ENCODE measurements at regions not wholly inside any gene's neighbourhood (a gene's known extent, or its start where the extent isn't known, plus 50 kb on each side); places are given as distances from the start of the nearest gene placed in this dataset.
"Not testable (repeated sequence)": the region's sequence is repeated elsewhere in the genome, so short reads cannot be mapped to it uniquely, and the experiment has no call there.

DNA sequence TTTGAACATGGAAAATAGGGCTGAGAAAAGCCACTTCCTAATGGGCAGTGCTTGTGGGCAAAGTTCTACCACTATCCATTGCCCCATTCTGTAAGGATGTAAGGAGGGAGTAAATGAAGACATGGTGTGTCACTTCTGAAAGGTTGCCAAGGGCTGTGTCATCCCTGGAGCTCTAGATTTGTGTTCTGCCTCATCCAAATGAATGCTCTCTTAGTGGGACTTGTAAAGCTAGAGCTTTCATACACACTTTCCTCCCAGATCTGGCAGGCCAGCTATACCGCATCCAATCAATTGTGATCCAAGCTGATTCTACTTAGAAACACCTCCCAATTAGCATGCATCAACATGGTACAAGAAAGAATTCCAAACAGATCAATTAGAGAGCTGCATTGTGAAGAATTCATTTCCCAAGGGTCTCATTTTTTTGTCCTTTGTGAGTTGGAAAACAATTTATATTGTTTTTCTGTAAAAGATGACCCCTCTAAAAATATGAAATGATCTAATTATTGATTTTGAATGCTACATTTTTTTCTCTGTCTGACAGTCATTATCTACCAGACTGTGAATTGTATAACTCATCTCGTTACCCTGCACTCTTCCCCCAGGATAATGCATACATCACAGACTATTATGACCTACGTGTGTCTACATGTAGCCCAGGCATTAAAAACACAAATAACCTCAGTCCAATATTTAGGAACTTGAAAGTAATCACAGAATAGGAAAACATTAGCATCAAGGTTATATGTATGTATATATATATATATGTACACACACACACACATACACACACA is 117.1 kb upstream of the DUSP10 start:
- DNase-seq = no peak

DNA sequence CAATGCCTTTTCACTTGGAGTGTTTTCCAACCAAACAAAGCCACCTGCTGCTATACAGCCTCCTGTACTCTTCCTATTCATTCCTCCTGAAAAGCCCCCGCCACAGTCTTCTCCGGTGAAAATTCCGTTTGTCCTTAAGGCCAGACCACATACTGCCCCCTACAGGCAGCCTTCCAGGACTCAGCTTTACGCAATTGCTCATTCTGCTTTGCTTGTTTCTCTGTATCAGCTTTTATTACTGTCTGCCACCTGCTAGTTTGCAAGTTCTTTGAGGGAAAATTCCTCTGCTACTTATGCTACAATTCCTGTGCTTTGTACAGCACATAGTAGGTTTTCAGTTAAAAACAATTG is 115.2 kb upstream of the DUSP10 start:
- DNase-seq = not testable (repeated sequence)

DNA sequence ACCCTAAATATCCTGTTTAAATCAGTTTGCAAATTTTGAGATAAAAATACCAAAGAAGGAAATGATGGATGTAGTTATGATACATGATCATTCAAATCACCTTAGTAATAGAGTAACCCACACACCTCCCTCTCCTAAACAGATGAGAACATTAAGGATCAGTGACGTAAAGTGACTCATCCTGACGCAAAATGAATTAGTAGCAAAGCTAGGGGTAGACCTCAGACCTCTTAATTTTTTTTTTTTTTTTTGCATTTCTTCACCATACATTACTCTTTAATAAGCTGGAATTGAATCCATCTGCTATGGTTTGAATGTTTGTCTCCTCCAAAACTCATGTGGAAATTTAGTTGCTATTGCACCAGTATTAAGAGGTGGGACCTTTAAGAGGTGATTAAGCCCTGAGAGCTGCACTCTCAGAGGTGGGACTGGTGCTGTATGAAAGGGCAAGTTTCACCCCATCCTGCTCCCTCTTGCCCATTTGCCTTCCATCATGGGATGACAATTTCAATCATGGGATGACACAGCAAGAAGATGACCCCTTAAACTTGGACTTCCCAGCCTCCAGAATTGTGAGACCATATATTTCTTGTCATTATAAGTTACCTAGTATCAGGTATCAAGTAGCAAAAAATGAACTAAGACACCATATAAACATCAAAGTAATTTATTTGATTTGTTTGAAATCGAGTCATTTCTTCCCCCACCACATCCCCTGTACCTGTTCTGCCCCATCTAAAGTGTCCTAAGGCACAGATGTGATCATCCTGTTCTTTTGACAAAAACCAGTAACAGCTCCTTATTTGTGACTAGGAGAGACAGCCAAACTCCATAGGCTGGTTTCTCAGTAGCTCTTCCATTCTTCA is 114.6 kb upstream of the DUSP10 start:
- no peak for DNase-seq

DNA sequence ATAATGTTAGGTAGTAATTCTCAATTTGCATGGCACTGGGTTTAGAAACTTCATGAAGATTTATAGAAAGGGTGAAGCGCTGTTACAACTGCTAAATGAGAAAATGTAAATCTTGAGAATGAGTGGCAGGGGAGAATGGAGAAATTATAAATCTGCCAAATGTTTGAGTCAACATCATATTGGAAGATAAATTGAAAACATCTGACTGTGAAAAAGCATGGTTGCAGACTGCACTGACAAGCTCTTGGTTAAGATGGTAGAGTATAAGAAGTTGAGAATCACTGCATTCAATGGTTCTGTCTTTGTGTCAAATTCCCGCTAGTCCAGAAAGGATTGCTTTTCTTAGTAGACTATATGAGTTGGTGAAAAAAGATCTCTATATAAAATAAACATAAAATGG is 113.3 kb upstream of the DUSP10 start:
- DNase-seq = no peak

DNA sequence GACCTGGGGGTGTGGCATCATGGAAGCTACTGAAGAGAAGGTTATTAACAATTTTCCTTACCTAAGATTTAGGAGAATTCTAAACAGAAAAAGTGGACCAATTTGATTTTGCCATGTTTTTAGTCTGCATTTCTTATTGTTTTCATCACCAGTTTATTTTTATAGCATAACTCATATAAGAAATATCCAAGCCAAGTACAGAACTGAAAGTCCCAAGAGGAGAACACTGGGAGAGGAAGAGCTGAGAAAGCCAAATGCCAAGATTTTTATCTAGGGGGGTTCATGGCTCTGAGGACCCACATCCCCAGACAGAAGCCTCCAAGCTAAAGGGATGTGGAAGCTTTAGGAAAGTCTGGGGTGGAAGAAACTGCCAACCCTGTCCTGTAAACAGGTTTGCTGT is 109.4 kb upstream of the DUSP10 start:
- no peak for DNase-seq

DNA sequence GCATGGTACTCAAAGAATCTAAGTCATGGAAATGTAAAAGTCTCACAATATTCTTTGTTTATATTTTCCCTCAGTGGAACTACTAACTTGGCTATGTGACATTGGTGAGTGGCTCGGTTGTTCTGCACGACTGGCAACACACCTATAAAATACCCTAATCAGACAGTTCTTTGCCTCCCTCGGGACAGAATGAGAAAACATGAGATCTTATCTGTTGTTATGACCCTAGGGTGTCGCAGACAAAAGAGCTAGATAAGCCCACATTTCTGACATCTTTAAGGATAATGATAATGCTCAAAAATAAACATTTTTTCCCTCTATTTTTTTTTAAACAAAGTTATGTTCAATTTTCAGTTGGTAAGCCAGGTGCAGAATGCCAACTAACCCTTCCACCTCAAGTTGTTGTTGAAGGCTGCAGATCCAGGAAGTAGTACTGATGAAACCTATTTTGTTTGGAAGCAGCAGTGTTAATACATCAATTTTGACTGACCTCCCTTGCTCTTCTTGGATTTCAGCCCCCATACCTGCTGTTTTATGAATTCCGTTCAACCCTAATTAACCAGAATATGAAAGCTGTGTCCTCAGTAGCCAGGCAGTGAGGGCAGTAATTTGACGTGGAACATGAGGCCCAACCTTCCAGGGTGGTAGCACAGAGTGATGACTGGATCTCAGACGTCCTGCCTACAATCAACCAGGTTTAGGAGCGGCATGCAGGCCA is 108.7 kb upstream of the DUSP10 start:
- DNase-seq = no peak

DNA sequence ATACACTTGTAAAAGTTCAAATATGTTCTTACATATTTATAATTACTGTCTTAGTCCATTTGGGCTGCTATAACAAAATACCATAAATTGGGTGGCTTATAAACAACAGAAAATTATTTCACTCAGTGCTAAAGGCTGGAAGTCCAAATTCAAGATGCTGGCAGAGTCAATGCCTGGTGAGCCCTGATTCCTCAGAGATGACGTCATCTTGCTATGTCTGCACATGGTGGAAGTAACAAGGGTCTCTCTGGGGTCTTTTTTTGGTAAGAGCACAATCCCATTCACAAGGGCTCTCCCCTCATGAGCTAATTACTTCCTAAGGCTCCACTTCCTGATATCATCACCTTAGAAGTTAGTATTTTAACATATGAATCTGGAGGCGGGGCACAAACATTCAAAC is 108.0 kb upstream of the DUSP10 start:
- no peak for DNase-seq

DNA sequence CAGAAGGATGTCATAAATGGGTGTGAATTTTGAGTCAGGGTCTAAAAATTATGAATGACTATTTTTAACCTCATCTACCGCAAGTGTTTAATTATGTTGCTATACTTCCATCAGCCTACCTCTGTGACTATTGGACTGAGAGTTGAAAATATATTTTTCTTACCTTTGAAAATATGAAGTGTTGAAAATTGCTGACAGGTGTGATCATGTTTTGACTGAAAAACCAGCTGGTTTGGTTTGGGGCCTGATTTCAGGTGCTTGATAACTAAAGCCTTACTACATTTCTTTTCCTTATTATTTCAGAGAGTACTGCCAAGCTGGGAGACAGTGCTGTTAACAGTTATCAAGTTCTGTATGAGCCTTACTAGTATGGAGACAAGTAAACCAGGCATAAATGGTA is 107.2 kb upstream of the DUSP10 start:
- no peak for DNase-seq

DNA sequence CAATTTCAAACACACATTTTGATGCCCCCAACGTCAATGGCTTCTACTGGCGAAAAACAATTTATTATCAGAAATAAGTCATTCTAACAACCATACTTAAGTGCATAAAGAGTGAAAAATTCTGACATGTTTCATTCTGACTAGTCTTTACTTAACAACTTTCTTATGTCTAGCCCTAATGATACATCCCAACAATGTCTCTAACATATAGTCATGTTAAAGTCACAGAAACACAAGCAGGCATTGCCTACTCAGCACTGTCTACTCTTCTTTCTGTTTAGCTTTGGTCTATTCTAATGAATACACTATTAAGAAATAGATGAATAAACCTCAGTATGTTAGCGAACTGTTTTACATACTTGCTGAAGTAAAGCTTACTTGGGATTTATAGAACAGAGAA is 105.8 kb upstream of the DUSP10 start:
- no peak for DNase-seq

DNA sequence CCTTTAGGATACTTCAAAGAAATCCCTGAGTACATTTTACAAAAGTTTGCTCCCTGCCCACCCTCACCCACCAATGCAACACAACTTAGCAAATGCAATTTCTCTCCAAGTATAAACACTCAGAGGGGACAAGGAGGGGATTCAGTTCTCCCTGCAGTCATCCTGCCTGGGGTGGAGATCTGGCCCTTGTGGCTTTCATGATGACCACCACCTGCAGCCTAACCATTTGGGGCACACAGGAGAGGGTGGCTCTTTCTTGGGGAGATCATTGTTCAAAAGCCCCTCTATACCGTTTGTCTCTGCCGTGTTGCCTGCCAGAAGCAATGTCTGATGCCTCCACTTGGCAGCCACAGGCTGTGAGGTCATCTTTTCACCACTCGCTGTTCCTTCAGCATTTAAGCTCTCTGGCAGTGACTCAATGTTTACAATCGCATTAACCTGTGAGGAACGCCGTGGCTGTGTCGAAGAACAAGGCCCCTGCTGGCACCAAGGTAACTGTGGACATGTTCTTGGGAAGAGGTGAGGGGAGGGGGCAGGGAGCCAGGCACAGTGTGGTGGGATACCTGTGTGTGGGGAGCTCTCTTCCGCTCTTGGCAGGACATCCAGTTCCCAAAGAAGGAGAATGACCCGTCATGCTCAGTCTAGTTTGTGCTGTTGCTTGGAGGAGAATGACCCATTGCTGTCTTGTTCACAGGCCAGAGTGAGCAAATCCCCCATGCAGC is 103.9 kb upstream of the DUSP10 start:
- DNase-seq = no peak

DNA sequence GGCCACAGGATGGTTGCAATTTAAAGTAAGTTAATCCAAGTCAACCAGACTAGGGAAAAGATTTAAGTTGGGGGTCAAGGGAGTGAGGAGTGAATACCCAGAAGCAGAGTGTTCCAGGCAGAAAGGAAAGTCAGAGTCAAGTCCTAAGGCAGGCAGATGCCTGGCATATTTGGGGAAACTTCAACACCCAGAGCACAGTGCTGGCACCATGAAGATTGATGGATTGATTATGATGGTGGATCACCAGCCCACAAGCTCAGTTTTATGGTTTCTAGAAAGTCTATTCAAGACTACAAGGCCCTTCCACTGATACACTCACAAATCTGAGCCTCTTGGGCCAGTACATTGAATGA is 100.1 kb upstream of the DUSP10 start:
- DNase-seq = no peak

DNA sequence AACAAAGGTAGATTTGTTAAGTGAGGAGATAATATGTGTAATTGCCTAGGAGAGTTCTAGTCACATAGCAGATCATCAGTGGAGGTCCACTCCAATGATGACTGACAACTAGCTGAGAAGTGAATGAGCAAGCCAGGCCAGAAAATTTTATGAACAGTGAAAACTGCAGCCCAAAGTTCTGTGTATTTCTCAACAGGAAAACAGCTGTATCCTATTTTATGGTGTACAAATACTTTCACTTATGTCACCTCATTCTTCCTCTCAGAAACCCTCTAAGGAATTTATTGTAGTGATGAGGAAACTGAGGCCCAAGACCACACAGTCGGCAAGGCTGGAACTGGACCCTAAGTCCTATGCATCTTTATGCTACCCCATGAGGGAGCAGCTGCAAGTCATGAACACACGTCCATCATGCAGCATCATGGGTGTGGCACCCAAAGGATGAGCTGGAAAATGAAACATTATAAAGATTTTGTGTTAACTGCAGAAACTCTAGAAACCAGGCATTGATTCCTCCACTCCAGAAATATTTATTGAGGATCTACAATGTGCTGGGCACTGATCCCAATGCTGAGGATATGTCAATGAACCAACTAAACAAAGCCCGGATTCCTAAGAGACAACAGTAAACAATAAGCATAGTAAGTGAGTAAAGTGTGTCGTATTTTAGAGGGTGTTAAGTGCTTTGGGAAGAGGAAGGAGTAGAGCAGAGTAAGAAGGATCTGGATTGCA is 99.5 kb upstream of the DUSP10 start:
- DNase-seq = no peak

DNA sequence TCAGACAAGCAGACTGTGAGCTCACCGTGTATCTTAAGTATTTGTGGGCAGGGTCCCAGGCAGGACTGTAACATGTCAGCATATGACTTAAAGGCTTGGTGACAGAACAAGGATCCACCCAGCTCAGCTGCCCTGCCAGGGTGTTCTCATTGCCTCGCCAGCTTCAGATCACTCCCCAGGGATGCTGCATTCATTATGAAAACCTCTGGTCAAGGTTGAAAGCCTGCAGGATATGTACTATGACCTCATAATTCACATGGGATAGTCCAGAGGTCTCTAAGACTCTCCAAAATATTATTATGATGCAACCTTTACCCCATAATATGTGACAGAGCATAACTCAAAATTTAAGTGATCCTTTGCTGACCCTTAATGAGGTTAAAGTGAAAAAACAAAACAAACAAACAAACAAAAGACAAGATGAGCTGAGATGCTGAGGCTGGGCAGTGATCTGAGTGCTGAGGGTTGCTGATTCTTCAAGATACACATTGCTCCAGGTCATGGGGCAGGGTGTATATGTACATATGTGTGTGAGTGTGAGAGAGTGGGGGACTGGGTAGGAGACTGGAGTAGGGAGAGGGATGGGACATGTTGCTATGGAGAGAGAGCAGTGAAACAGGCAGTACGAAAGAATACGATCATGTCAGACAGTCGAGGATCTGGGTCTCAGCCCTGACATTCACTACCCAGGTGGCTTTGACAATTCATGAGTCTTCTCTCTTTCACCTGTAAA is 98.8 kb upstream of the DUSP10 start:
- no peak for DNase-seq

DNA sequence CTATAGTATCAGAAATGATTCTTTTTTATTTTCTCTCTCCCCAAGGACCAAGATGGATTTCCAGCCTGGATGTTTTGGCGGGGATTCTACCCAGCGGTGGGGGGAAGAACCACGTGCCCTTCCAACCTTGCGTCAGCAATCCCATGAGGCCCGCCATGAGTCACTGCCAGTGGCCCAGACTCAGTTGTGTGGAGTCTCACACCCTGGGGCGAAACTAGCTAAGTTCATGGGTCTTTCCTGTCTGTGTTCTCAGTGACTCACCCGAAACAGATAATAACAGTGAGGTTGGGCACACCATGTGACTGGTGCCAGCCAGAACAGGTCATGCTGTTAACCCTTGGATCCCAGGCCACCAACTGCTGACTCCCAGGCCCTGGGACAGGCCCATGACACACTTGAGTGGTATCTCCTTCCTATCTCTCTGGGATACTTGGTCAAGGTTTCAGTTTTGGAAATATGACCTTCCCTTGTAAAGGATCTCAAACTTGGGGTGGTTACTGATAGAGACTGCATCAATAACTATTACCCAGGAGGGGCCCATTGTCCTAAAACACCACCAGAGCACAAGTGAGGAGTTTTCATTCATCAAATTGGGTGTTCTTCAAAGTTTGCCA is 98.0 kb upstream of the DUSP10 start:
- peak; percentile 42 for DNase-seq

DNA sequence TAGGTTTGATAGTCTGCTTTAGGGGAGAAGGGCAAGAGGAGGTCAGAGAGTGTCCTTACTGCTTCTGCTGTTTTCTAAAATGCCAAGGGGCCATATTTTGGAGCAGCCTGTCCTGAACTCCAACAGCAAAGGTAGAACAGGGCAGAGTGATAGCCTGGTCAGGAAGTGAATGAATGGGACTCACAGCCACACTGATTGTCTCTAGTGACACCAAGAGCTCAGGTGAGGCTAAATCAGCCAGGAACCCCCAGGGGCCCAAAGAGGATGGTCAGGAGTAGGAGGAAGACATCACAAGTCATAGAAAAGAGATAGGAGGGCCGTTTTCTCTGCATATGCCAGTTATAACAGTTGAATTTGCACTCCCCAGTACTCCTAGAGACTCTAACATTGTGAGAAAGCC is 97.4 kb upstream of the DUSP10 start:
- no peak for DNase-seq

DNA sequence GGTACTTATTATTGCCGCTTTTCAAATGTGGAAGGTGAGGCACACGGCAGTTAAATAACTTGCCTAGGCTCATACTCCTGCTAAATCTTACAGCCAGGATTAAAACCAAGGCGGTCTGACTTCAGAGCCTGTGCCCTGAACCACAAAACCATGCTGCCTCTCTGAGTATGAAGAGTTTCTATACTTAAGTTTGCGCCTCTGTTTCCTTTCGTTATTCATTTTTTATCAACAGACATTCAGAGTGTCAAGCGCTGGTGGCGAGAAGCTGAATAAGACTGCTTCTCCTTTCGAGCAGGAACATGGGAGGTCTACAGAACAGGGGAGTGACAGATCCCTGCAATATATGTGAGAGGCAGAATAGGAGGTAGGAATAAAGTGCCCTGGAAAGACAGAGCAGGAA is 96.0 kb upstream of the DUSP10 start:
- peak; percentile 3 for DNase-seq

DNA sequence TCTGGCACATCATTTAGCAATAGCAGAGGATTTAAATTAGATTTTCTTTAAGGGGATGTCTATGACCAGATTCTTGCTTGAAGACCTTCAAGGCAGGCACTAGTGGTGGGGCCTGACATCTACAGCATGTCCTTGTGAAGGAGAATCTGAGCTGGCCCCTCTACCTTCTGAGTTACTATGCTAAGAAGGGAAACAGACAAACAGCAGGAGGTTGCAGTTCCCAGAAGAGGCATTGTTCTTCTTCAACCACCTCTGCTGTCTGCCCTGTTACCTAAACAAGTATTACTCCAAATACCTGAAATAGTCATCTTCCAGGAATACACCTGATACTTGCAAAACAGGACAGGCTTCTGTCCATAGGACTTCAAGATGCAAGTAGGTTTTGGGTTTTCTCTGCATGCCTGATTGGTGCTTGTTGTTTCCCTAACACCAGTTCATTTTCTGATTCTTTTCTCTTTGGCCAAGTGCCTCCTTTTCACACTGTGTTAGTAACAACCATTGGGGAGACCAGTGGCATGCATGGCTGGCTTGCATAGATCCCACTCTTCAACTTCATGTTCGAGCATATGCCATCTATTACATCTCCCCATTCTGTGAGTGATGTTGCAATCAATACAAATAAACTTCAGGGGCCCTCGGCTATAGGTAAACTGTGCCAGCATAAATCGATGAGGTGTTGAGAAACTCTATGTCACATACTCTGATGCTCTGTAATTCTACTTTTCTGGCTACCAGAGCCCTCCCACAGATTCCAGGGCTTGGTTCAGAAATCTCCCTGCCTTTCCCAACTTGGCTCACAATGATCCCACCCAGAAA is 93.0 kb upstream of the DUSP10 start:
- no peak for DNase-seq

DNA sequence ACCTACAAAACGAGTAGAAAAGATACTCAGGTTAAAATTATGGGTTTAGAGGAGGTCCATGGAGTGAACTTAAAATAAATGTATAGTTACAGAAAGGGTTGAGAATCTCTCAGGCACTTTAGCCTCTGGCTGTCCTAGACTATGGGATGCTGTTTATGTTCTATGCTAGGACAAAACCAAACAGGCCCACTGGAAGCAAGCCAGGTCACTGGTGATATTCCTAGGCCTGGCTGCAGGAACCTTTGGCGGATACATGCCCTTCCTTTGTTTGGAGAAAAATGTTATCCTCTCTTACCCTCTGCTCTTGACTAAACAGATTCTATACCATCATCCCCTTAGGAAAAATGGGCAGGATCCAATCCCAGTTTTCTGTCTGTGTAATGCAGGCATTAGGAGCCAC is 90.7 kb upstream of the DUSP10 start:
- DNase-seq = no peak

DNA sequence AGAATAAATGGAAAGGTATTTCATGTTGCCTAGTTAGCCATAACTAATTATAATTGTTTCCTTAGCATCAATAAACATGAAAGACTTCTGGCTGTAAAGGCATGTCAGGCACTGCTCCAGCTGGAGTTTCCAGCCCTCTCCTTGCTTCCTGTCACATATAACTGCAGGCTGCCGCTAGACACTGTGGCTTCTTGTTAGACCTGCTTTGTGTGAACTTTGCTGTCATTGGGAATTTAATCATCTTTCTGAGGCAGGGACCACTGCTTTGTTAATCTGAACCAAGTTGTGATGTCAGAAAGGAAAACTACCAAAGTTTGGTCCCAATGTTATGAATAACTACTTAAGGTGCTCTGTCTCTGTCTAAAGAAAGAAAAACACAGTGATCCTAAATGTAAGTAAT is 90.3 kb upstream of the DUSP10 start:
- DNase-seq = no peak

DNA sequence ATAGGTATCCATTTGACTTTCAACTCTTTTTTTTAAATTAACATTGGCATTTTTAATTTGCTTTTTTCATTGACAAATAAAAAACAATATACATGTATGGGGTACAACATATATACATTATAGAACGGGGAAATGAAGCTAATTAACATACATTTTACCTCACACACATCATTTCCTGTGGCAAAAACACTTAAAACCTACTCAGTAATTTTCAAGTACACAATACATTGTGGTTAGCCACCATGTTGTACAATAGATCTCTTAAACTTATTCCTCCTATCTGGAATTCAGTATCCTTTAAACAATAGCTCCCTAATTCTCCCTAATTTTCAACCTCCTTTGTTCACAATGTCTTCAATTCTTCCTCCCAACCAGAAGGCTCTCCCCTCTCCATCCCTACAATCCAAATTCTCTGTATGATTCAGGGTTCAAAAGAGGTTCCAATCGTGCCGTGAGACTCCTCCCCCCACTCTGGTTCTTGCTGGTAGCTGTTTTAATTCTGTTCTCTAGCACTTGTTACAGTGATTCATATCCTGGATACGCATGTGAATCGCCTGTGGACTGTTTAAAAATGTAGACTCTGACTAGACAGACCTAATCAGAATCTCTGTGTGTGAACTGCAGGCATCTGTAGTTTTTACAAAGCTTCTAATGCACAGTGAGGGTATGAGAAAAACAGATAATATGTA is 87.6 kb upstream of the DUSP10 start:
- DNase-seq = no peak

Data from hematopoietic multipotent progenitor cell treated with erythropoietin and hydrocortisone succinate and interleukin-3 and kit ligand, for 8 days (in vitro differentiated cells).